ENCODE measurements at regions not wholly inside any gene's neighbourhood (a gene's known extent, or its start where the extent isn't known, plus 50 kb on each side); places are given as distances from the start of the nearest gene placed in this dataset.

GRCh38 chr5:15234911-15235310 lies 265.1 kb upstream of the FBXL7 start:
- TF ChIP-seq, protein P1, sequence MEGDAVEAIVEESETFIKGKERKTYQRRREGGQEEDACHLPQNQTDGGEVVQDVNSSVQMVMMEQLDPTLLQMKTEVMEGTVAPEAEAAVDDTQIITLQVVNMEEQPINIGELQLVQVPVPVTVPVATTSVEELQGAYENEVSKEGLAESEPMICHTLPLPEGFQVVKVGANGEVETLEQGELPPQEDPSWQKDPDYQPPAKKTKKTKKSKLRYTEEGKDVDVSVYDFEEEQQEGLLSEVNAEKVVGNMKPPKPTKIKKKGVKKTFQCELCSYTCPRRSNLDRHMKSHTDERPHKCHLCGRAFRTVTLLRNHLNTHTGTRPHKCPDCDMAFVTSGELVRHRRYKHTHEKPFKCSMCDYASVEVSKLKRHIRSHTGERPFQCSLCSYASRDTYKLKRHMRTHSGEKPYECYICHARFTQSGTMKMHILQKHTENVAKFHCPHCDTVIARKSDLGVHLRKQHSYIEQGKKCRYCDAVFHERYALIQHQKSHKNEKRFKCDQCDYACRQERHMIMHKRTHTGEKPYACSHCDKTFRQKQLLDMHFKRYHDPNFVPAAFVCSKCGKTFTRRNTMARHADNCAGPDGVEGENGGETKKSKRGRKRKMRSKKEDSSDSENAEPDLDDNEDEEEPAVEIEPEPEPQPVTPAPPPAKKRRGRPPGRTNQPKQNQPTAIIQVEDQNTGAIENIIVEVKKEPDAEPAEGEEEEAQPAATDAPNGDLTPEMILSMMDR (IDR thresholded peaks at IDR 0.05): no peak
- TF ChIP-seq POLR2A (IDR thresholded peaks at IDR 0.05) (no peak), EP300 (IDR thresholded peaks at IDR 0.05) (no peak)
